Activated CD4-positive, alpha-beta memory T cell treated with anti-CD3 and anti-CD28 coated beads for 36 hours (primary cell): ENCODE measurements at regions not wholly inside any gene's neighbourhood (a gene's known extent, or its start where the extent isn't known, plus 50 kb on each side); places are given as distances from the start of the nearest gene placed in this dataset.

ENCODE experiments used
- CTCF ChIA-PET: fragments of 350-600 bp; sonication (Branson Sonifier 250); formaldehyde crosslinking; loops from one replicate; lab custom pipeline; 2021; ENCODE audit warnings: antibody characterized with exemption, inconsistent platforms; lab: Charles Lee
- POLR2A ChIA-PET: fragments of 350-600 bp; sonication (Branson Sonifier 250); formaldehyde crosslinking; loops from one replicate; lab custom pipeline; 2021; ENCODE audit warnings: antibody characterized with exemption; lab: Charles Lee
- DNase-seq: peaks from one replicate; pipeline ENCODE4 v3.0.0-alpha.2; 2020
- H3K27ac Mint-ChIP-seq: one replicate; pipeline ENCODE4 v1.8.0; 2021; ENCODE audit warnings: mixed read lengths
- H3K27me3 Mint-ChIP-seq: one replicate; pipeline ENCODE4 v1.8.0; 2021; ENCODE audit warnings: mixed read lengths
- H3K36me3 Mint-ChIP-seq: one replicate; pipeline ENCODE4 v1.8.0; 2021; ENCODE audit warnings: mixed read lengths
- H3K4me1 Mint-ChIP-seq: one replicate; pipeline ENCODE4 v1.8.0; 2021; ENCODE audit warnings: low read depth, mixed read lengths
- H3K4me3 Mint-ChIP-seq: one replicate; pipeline ENCODE4 v1.8.0; 2021; ENCODE audit warnings: mild to moderate bottlenecking, mixed read lengths
- H3K9me3 Mint-ChIP-seq: one replicate; pipeline ENCODE4 v1.8.0; 2021; ENCODE audit warnings: mixed read lengths
- intact Hi-C: fragments of 100-400 bp; cut with micrococcal nuclease; formaldehyde crosslinking; loops from one replicate; pipeline ENCODE4 v1.15.1; 2023

GRCh38 chr4:95959633-95960032 lies 119.7 kb downstream of the PDHA2 start:
- H3K4me3 Mint-ChIP-seq, result no peak overlapping the region
- no peak overlapping the region for H3K27ac Mint-ChIP-seq
- H3K36me3 Mint-ChIP-seq, result no peaks in the 10 kb centered on the region
- H3K4me1 Mint-ChIP-seq, result no peaks in the 10 kb centered on the region
- no peak for DNase-seq
- ChIA-PET POLR2A (no interaction called here), CTCF (no interaction called here)
- H3K9me3 Mint-ChIP-seq, result no peaks in the 10 kb centered on the region
- no peaks in the 10 kb centered on the region for H3K27me3 Mint-ChIP-seq
- intact Hi-C loops, result no loop called here

DNA sequence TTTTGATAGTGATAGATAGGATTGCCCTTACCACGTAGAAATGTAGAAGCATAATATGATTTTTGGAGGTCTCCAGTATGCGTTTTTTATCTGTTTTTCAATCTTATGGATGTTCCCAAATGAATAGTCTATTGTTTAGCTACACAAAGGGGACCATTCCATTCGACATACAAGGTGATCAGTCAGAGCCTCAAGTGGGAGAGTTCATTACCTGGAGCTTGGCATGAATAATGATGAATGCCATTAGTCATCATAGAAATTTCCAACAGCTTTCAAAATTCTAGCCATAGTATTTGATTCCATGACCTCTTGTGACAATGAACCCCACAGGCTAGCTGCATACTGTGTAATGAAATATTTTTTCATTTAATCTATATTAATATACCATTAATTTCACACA lies 123.6 kb downstream of the PDHA2 start:
- no peak for DNase-seq
- no peaks in the 10 kb centered on the region for H3K36me3 Mint-ChIP-seq
- intact Hi-C loops, result no loop called here
- H3K4me3 Mint-ChIP-seq, result no peak overlapping the region
- H3K27me3 Mint-ChIP-seq, result no peaks in the 10 kb centered on the region
- H3K27ac Mint-ChIP-seq, result no peak overlapping the region
- ChIA-PET CTCF (no interaction called here), POLR2A (no interaction called here)
- no peaks in the 10 kb centered on the region for H3K9me3 Mint-ChIP-seq
- H3K4me1 Mint-ChIP-seq, result no peaks in the 10 kb centered on the region

DNA sequence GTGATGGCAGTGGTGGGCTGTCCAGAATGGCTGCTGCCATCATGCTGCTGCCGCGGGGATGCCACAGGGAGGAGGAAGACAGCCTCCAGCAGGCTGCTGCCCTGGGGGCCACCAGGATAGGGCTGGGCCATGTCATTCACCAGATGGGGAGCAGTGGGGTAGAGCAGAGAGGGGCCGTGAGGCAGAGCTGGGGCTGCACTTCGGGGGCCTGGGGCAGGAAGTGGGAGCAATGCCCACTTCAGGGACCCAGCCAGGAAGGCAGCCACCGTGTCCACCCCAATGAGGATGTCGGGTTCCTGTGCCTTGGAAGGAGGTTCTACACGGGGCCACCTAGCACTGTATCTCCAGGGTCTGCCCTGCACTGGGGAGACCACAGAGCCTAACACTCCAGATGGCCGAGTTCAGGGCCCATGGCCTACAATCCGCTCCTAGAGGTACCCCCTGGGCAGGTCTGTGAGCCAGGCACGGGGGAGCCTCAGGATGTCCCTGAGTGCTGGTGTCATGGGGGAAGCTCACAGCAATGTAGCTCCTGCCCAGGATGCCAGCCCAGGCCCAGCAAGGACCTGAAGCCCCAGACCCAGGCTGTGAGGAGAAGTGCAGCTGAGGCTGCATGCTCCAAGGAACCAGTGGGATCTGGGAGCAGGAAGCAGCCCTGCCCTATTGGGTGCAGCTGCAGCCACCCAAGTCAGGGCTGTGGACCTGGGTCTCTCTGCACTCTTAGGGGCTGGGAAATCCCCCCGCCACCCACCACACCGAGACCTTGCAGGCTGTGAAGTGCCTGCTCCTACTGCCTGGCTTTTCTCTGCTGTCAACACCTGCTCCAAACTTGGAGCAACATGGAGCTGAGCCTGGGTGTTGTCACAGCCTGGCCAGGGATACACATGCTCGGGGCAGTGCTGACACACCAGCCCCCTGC lies 140.3 kb downstream of the PDHA2 start:
- ChIA-PET CTCF (no interaction called here), POLR2A (no interaction called here)
- no peak overlapping the region for H3K4me3 Mint-ChIP-seq
- intact Hi-C loops, result no loop called here
- no peaks in the 10 kb centered on the region for H3K27me3 Mint-ChIP-seq
- no peaks in the 10 kb centered on the region for H3K36me3 Mint-ChIP-seq
- no peak overlapping the region for H3K27ac Mint-ChIP-seq
- H3K4me1 Mint-ChIP-seq, result no peaks in the 10 kb centered on the region
- no peak for DNase-seq
- peaks cover 2% of the 10 kb centered on the region for H3K9me3 Mint-ChIP-seq

DNA sequence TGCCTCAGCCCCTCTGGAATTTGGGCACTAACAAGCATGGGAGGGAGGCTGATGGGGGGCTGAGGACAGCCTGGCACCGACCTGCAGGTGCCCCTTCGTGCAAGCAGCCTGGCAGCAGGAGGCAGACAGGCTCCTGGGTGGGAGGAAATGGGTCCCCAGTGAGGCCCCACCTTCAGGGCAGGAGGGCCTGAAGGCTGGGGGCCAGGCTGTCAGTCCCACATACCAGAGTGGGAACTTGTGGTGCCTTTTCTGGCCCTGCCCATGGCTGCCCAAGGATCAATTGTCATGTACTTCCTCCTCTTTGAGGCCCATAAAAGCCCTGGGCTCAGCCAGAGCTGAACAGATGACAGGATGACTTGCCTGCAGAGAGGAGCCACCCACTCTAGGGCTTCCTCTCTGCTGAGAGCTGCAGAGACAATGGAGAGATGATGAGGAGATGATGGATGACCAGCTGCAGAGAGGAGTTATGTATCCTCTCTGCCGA lies 141.0 kb downstream of the PDHA2 start:
- Mint-ChIP-seq H3K9me3 (peaks cover 2% of the 10 kb centered on the region), H3K4me3 (no peak overlapping the region), H3K27me3 (no peaks in the 10 kb centered on the region), H3K27ac (no peak overlapping the region), H3K36me3 (no peaks in the 10 kb centered on the region), H3K4me1 (no peaks in the 10 kb centered on the region)
- ChIA-PET POLR2A (no interaction called here), CTCF (no interaction called here)
- intact Hi-C loops, result no loop called here
- no peak for DNase-seq

GRCh38 chr4:95981591-95981990 lies 141.7 kb downstream of the PDHA2 start:
- Mint-ChIP-seq H3K27ac (no peak overlapping the region), H3K4me1 (no peaks in the 10 kb centered on the region), H3K9me3 (peaks cover 2% of the 10 kb centered on the region), H3K27me3 (no peaks in the 10 kb centered on the region), H3K36me3 (no peaks in the 10 kb centered on the region), H3K4me3 (no peak overlapping the region)
- no peak for DNase-seq
- CTCF ChIA-PET, result no interaction called here
- intact Hi-C loops, result no loop called here
- POLR2A ChIA-PET, result no interaction called here

- no peaks in the 10 kb centered on the region for H3K27me3 Mint-ChIP-seq
- DNase-seq, result no peak
- H3K9me3 Mint-ChIP-seq, result peaks cover 2% of the 10 kb centered on the region
- intact Hi-C loops, result no loop called here
- no peak overlapping the region for H3K27ac Mint-ChIP-seq
- H3K36me3 Mint-ChIP-seq, result no peaks in the 10 kb centered on the region
- no peaks in the 10 kb centered on the region for H3K4me1 Mint-ChIP-seq
- CTCF ChIA-PET, result no interaction called here
- POLR2A ChIA-PET, result no interaction called here
- H3K4me3 Mint-ChIP-seq, result no peak overlapping the region
These were observed 142.6 kb downstream of the PDHA2 start for GRCh38 chr4:95982516-95982915.

GRCh38 chr4:95984081-95984480 lies 144.2 kb downstream of the PDHA2 start:
- ChIA-PET POLR2A (no interaction called here), CTCF (no interaction called here)
- no peaks in the 10 kb centered on the region for H3K36me3 Mint-ChIP-seq
- no peaks in the 10 kb centered on the region for H3K27me3 Mint-ChIP-seq
- H3K27ac Mint-ChIP-seq, result no peak overlapping the region
- no peaks in the 10 kb centered on the region for H3K4me1 Mint-ChIP-seq
- no peak overlapping the region for H3K4me3 Mint-ChIP-seq
- DNase-seq, result no peak
- intact Hi-C loops, result no loop called here
- peaks cover 2% of the 10 kb centered on the region for H3K9me3 Mint-ChIP-seq

GRCh38 chr4:95985051-95985450 lies 145.2 kb downstream of the PDHA2 start:
- no peaks in the 10 kb centered on the region for H3K27me3 Mint-ChIP-seq
- no peaks in the 10 kb centered on the region for H3K4me1 Mint-ChIP-seq
- intact Hi-C loops, result no loop called here
- H3K27ac Mint-ChIP-seq, result no peak overlapping the region
- ChIA-PET CTCF (no interaction called here), POLR2A (no interaction called here)
- H3K9me3 Mint-ChIP-seq, result peaks cover 2% of the 10 kb centered on the region
- DNase-seq, result no peak
- no peak overlapping the region for H3K4me3 Mint-ChIP-seq
- H3K36me3 Mint-ChIP-seq, result no peaks in the 10 kb centered on the region

- no peak overlapping the region for H3K27ac Mint-ChIP-seq
- H3K4me3 Mint-ChIP-seq, result no peak overlapping the region
- POLR2A ChIA-PET, result interaction anchor here (0.5 kb wide), 1 partner anchor 14 kb away, joined by 4 read pairs; no protein-coding TSS in a partner anchor
- no peak for DNase-seq
- CTCF ChIA-PET, result no interaction called here
- no peaks in the 10 kb centered on the region for H3K27me3 Mint-ChIP-seq
- H3K9me3 Mint-ChIP-seq, result peaks cover 2% of the 10 kb centered on the region
- intact Hi-C loops, result no loop called here
- no peaks in the 10 kb centered on the region for H3K4me1 Mint-ChIP-seq
- H3K36me3 Mint-ChIP-seq, result no peaks in the 10 kb centered on the region
These were observed 146.1 kb downstream of the PDHA2 start for GRCh38 chr4:95985791-95986550.

GRCh38 chr4:95987851-95988250 lies 148.0 kb downstream of the PDHA2 start:
- Mint-ChIP-seq H3K27me3 (no peaks in the 10 kb centered on the region), H3K4me1 (no peaks in the 10 kb centered on the region), H3K4me3 (no peak overlapping the region), H3K36me3 (no peaks in the 10 kb centered on the region), H3K9me3 (no peaks in the 10 kb centered on the region), H3K27ac (no peak overlapping the region)
- ChIA-PET POLR2A (no interaction called here), CTCF (no interaction called here)
- DNase-seq, result no peak
- intact Hi-C loops, result no loop called here

GRCh38 chr4:95998311-95998710 lies 158.4 kb downstream of the PDHA2 start:
- H3K9me3 Mint-ChIP-seq, result no peaks in the 10 kb centered on the region
- POLR2A ChIA-PET, result no interaction called here
- H3K4me3 Mint-ChIP-seq, result no peak overlapping the region
- H3K36me3 Mint-ChIP-seq, result no peaks in the 10 kb centered on the region
- no peak for DNase-seq
- no peaks in the 10 kb centered on the region for H3K27me3 Mint-ChIP-seq
- CTCF ChIA-PET, result no interaction called here
- H3K4me1 Mint-ChIP-seq, result no peaks in the 10 kb centered on the region
- intact Hi-C loops, result no loop called here
- no peak overlapping the region for H3K27ac Mint-ChIP-seq

- no peaks in the 10 kb centered on the region for H3K27me3 Mint-ChIP-seq
- H3K4me3 Mint-ChIP-seq, result no peak overlapping the region
- no peak overlapping the region for H3K27ac Mint-ChIP-seq
- POLR2A ChIA-PET, result no interaction called here
- no peaks in the 10 kb centered on the region for H3K36me3 Mint-ChIP-seq
- no peaks in the 10 kb centered on the region for H3K9me3 Mint-ChIP-seq
- CTCF ChIA-PET, result no interaction called here
- no peak for DNase-seq
- intact Hi-C loops, result no loop called here
- no peaks in the 10 kb centered on the region for H3K4me1 Mint-ChIP-seq
These were observed 164.3 kb downstream of the PDHA2 start for GRCh38 chr4:96003951-96004740.
